OCI-LY7 (cell line): ENCODE measurements at regions not wholly inside any gene's neighbourhood (a gene's known extent, or its start where the extent isn't known, plus 50 kb on each side); places are given as distances from the start of the nearest gene placed in this dataset.

Source experiments
- BruUV-seq: library from RNA; stranded (reverse); fragments of 400-500 nt; replicated peaks from 2 replicates; lab custom pipeline; 2021; lab: Mats Ljungman, UMichigan
- CTCF ChIA-PET: fragments of 300-600 bp; sonication (Branson Sonifier 250); formaldehyde crosslinking; loops from one replicate; lab custom pipeline; 2022; ENCODE audit warnings: antibody characterized with exemption; ENCODE audit not compliant: unreplicated experiment; lab: Charles Lee
- POLR2A ChIA-PET: fragments of 300-600 bp; sonication (Branson Sonifier 250); formaldehyde crosslinking; loops from one replicate; lab custom pipeline; 2022; ENCODE audit warnings: antibody characterized with exemption; lab: Charles Lee
- DNase-seq: peaks from one replicate; pipeline ENCODE4 v3.0.0-alpha.2; 2015; ENCODE audit warnings: low spot score
- H2AFZ ChIP-seq: fragments of 200-600 bp; sonication (generic), shearing (Covaris generic); 2 replicates; pipeline ENCODE4 v1.6.1; 2014; ENCODE audit warnings: mild to moderate bottlenecking, antibody characterized with exemption, low read length, moderate library complexity
- H3K27ac ChIP-seq: fragments of 200-600 bp; sonication (generic); 2 replicates; pipeline ENCODE4 v1.5.1; 2014; ENCODE audit warnings: mixed run types, low read depth, mild to moderate bottlenecking, moderate library complexity, low read length, inconsistent platforms; ENCODE audit not compliant: poor library complexity, severe bottlenecking
- H3K36me3 ChIP-seq: fragments of 200-600 bp; sonication (generic); 2 replicates; pipeline ENCODE4 v1.6.1; 2014; ENCODE audit warnings: mild to moderate bottlenecking, antibody characterized with exemption, low read length, moderate library complexity, mixed read lengths; ENCODE audit not compliant: insufficient read depth
- H3K4me1 ChIP-seq: fragments of 200-600 bp; sonication (generic); 2 replicates; pipeline ENCODE4 v1.5.1; 2014; ENCODE audit warnings: mild to moderate bottlenecking, low read length; ENCODE audit not compliant: insufficient read depth, poor library complexity, severe bottlenecking
- H3K4me2 ChIP-seq: fragments of 200-600 bp; sonication (generic); 2 replicates; pipeline ENCODE4 v1.6.1; 2014; ENCODE audit warnings: mild to moderate bottlenecking, low read length
- H3K4me3 ChIP-seq: fragments of 200-600 bp; sonication (generic); 2 replicates; pipeline ENCODE4 v1.5.1; 2014; ENCODE audit warnings: mild to moderate bottlenecking, low read depth, low read length; ENCODE audit not compliant: poor library complexity, severe bottlenecking
- H3K79me2 ChIP-seq: fragments of 200-600 bp; sonication (generic); 2 replicates; pipeline ENCODE4 v1.6.1; 2016; ENCODE audit warnings: low read depth, mild to moderate bottlenecking, low read length, moderate library complexity, mixed read lengths; ENCODE audit not compliant: insufficient read depth
- H3K9me2 ChIP-seq: fragments of 200-600 bp; sonication (generic); 2 replicates; pipeline ENCODE4 v1.6.1; 2016; ENCODE audit warnings: mild to moderate bottlenecking, low read length, mixed read lengths; ENCODE audit not compliant: insufficient read depth
- H3K9me3 ChIP-seq: fragments of 200-600 bp; sonication (generic); 2 replicates; pipeline ENCODE4 v1.6.1; 2014; ENCODE audit warnings: mild to moderate bottlenecking, mixed run types, low read length, mixed read lengths
- H4K20me1 ChIP-seq: fragments of 200-600 bp; sonication (generic); 2 replicates; pipeline ENCODE4 v1.6.1; 2014; ENCODE audit warnings: mild to moderate bottlenecking, antibody characterized with exemption, low read length, moderate library complexity, mixed read lengths; ENCODE audit not compliant: insufficient read depth
- CTCF ChIP-seq: fragments of 200-600 bp; sonication (generic); conservative IDR thresholded peaks from 2 replicates; pipeline ENCODE4 v1.5.1; 2014; ENCODE audit warnings: mild to moderate bottlenecking, antibody characterized with exemption, low read length, moderate library complexity, mixed read lengths
- EZH2phosphoT487 ChIP-seq: fragments of 200-600 bp; sonication (generic); IDR thresholded peaks from 2 replicates; pipeline ENCODE4 v1.6.1; 2018; ENCODE audit warnings: low read depth, borderline replicate concordance, mild to moderate bottlenecking, mixed run types, antibody characterized with exemption, low read length, moderate library complexity, mixed read lengths
- intact Hi-C: fragments of 100-400 bp; cut with micrococcal nuclease; formaldehyde crosslinking; loops from one replicate; pipeline ENCODE4 v1.10.0; 2022; ENCODE audit not compliant: unreplicated experiment

GRCh38 chr6:85006362-85006761, 242.0 kb upstream of the TBX18 start:
- Histone ChIP-seq H3K9me2 (no peaks in the 10 kb centered on the region), H3K27ac (no peak overlapping the region), H4K20me1 (no peaks in the 10 kb centered on the region), H3K9me3 (no peaks in the 10 kb centered on the region), H2AFZ (no peak overlapping the region), H3K4me3 (no peak overlapping the region), H3K79me2 (no peaks in the 10 kb centered on the region), H3K4me2 (no peak overlapping the region), H3K4me1 (no peaks in the 10 kb centered on the region), H3K36me3 (no peaks in the 10 kb centered on the region)
- CTCF ChIA-PET, result no interaction called here
- intact Hi-C loops, result no loop called here
- TF ChIP-seq CTCF (no peak), EZH2phosphoT487 (no peak)
- POLR2A ChIA-PET, result no interaction called here
- no peak for DNase-seq
- no TSS peak for BruUV-seq

- Histone ChIP-seq H3K4me2 (no peak overlapping the region), H4K20me1 (no peaks in the 10 kb centered on the region), H3K79me2 (no peaks in the 10 kb centered on the region), H2AFZ (no peak overlapping the region), H3K9me2 (no peaks in the 10 kb centered on the region), H3K36me3 (no peaks in the 10 kb centered on the region), H3K4me1 (no peaks in the 10 kb centered on the region), H3K9me3 (no peaks in the 10 kb centered on the region), H3K4me3 (no peak overlapping the region), H3K27ac (no peak overlapping the region)
- POLR2A ChIA-PET, result interaction anchor here (1.1 kb wide), 1 partner anchor 84 kb away, joined by 3 read pairs; no protein-coding TSS in a partner anchor
- intact Hi-C loops, result no loop called here
- no peak for TF ChIP-seq EZH2phosphoT487
- TF ChIP-seq CTCF, result no peak
- CTCF ChIA-PET, result no interaction called here
- no peak for DNase-seq
- no TSS peak for BruUV-seq
These were observed 241.1 kb upstream of the TBX18 start for GRCh38 chr6:85005494-85005893.

GRCh38 chr6:85004361-85004995, 240.1 kb upstream of the TBX18 start:
- no peak overlapping the region for H2AFZ ChIP-seq
- TF ChIP-seq EZH2phosphoT487 (no peak), CTCF (no peak)
- no peak overlapping the region for H3K27ac ChIP-seq
- no peaks in the 10 kb centered on the region for H3K4me1 ChIP-seq
- H3K79me2 ChIP-seq, result no peaks in the 10 kb centered on the region
- H4K20me1 ChIP-seq, result no peaks in the 10 kb centered on the region
- no TSS peak for BruUV-seq
- H3K9me2 ChIP-seq, result no peaks in the 10 kb centered on the region
- H3K4me3 ChIP-seq, result no peak overlapping the region
- ChIA-PET POLR2A (interaction anchor here (1.1 kb wide), 1 partner anchor 83 kb away, joined by 3 read pairs; no protein-coding TSS in a partner anchor), CTCF (no interaction called here)
- no peaks in the 10 kb centered on the region for H3K36me3 ChIP-seq
- no peaks in the 10 kb centered on the region for H3K9me3 ChIP-seq
- no peak for DNase-seq
- intact Hi-C loops, result no loop called here
- no peak overlapping the region for H3K4me2 ChIP-seq
